Loucy (cell line): ENCODE measurements at regions not wholly inside any gene's neighbourhood (a gene's known extent, or its start where the extent isn't known, plus 50 kb on each side); places are given as distances from the start of the nearest gene placed in this dataset.

ENCODE experiments used
- CTCF ChIP-seq: fragments of 200-600 bp; sonication (generic); conservative IDR thresholded peaks from 2 replicates; pipeline ENCODE4 v1.5.1; 2014; ENCODE audit warnings: mild to moderate bottlenecking, antibody characterized with exemption, low read length
- EZH2phosphoT487 ChIP-seq: fragments of 200-600 bp; IDR thresholded peaks from 2 replicates; pipeline ENCODE4 v1.6.1; 2018; ENCODE audit warnings: antibody characterized with exemption, mild to moderate bottlenecking, moderate library complexity, borderline replicate concordance

GRCh38 chr20:1816384-1817381, 78.5 kb upstream of the SIRPA start:
- TF ChIP-seq CTCF = no peak
- TF ChIP-seq EZH2phosphoT487 = no peak
